ENCODE measurements at regions not wholly inside any gene's neighbourhood (a gene's known extent, or its start where the extent isn't known, plus 50 kb on each side); places are given as distances from the start of the nearest gene placed in this dataset.

- Mint-ChIP-seq H3K27ac (no peak overlapping the region), H3K4me3 (no peak overlapping the region), H3K36me3 (no peaks in the 10 kb centered on the region), H3K27me3 (peaks cover 11% of the 10 kb centered on the region), H3K4me1 (peaks cover 0 to 2% (median 0%) of the 10 kb centered on the region in 4 donors), H3K9me3 (peaks cover 0 to 3% (median 0%) of the 10 kb centered on the region in 7 donors)
- no peak for DNase-seq
- H3K9me3 ChIP-seq (ENCODE audit: control insufficient read depth in 2 of 2, low read length in 2 of 2), result no peaks in the 10 kb centered on the region
- no peaks in the 10 kb centered on the region for H3K4me1 ChIP-seq (ENCODE audit: control insufficient read depth, insufficient read depth, low read length, poor library complexity, severe bottlenecking)
- ATAC-seq (ENCODE audit: low read depth in 2 of 2), result no peak
- H3K4me3 ChIP-seq (ENCODE audit: low read depth, low read length), result no peak overlapping the region
- no peak overlapping the region for H3K27ac ChIP-seq (ENCODE audit: insufficient read depth, low read length, poor library complexity, severe bottlenecking)
- no peaks in the 10 kb centered on the region for H3K36me3 ChIP-seq (ENCODE audit: control insufficient read depth, insufficient read depth, low read length)
- peaks cover 12% of the 10 kb centered on the region for H3K27me3 ChIP-seq (ENCODE audit: control insufficient read depth, insufficient read depth, low read length)
These were observed 169.5 kb upstream of the THBS1 start for GRCh38 chr15:39411102-39411989.

GRCh38 chr15:39413558-39413957 lies 167.3 kb upstream of the THBS1 start:
- ATAC-seq (ENCODE audit: low read depth in 2 of 2) (no peak), DNase-seq (no peak)
- H3K27ac Mint-ChIP-seq, result no peak overlapping the region
- H3K27me3 Mint-ChIP-seq, result peaks cover 14% of the 10 kb centered on the region
- Histone ChIP-seq H3K4me3 (ENCODE audit: low read depth, low read length) (no peak overlapping the region), H3K36me3 (ENCODE audit: control insufficient read depth, insufficient read depth, low read length) (no peaks in the 10 kb centered on the region), H3K4me1 (ENCODE audit: control insufficient read depth, insufficient read depth, low read length, poor library complexity, severe bottlenecking) (no peaks in the 10 kb centered on the region), H3K27ac (ENCODE audit: insufficient read depth, low read length, poor library complexity, severe bottlenecking) (no peak overlapping the region), H3K27me3 (ENCODE audit: control insufficient read depth, insufficient read depth, low read length) (peaks cover 7% of the 10 kb centered on the region), H3K9me3 (ENCODE audit: control insufficient read depth in 2 of 2, low read length in 2 of 2) (no peaks in the 10 kb centered on the region)
- no peaks in the 10 kb centered on the region for H3K36me3 Mint-ChIP-seq
- H3K4me1 Mint-ChIP-seq, result peaks cover 0 to 2% (median 0%) of the 10 kb centered on the region in 4 donors
- peaks cover 0 to 4% (median 0%) of the 10 kb centered on the region in 7 donors for H3K9me3 Mint-ChIP-seq
- H3K4me3 Mint-ChIP-seq, result no peak overlapping the region

- H3K4me1 Mint-ChIP-seq, result peaks cover 0 to 2% (median 0%) of the 10 kb centered on the region in 4 donors
- Histone ChIP-seq H3K9me3 (ENCODE audit: control insufficient read depth in 2 of 2, low read length in 2 of 2) (no peaks in the 10 kb centered on the region), H3K36me3 (ENCODE audit: control insufficient read depth, insufficient read depth, low read length) (no peaks in the 10 kb centered on the region), H3K4me3 (ENCODE audit: low read depth, low read length) (no peak overlapping the region), H3K27me3 (ENCODE audit: control insufficient read depth, insufficient read depth, low read length) (peaks cover 7% of the 10 kb centered on the region), H3K4me1 (ENCODE audit: control insufficient read depth, insufficient read depth, low read length, poor library complexity, severe bottlenecking) (no peaks in the 10 kb centered on the region), H3K27ac (ENCODE audit: insufficient read depth, low read length, poor library complexity, severe bottlenecking) (no peak overlapping the region)
- no peaks in the 10 kb centered on the region for H3K36me3 Mint-ChIP-seq
- peaks cover 0 to 4% (median 0%) of the 10 kb centered on the region in 7 donors for H3K9me3 Mint-ChIP-seq
- H3K27me3 Mint-ChIP-seq, result peaks cover 13% of the 10 kb centered on the region
- no peak for DNase-seq
- H3K4me3 Mint-ChIP-seq, result no peak overlapping the region
- no peak overlapping the region for H3K27ac Mint-ChIP-seq
- ATAC-seq (ENCODE audit: low read depth in 2 of 2), result no peak
These were observed 166.7 kb upstream of the THBS1 start for GRCh38 chr15:39414201-39414600.

GRCh38 chr15:39415634-39416033 lies 165.2 kb upstream of the THBS1 start:
- H3K4me3 Mint-ChIP-seq, result no peak overlapping the region
- H3K36me3 ChIP-seq (ENCODE audit: control insufficient read depth, insufficient read depth, low read length), result no peaks in the 10 kb centered on the region
- no peak for DNase-seq

GRCh38 chr15:39416258-39416657 lies 164.6 kb upstream of the THBS1 start:
- Mint-ChIP-seq H3K27me3 (peaks cover 7% of the 10 kb centered on the region), H3K27ac (no peak overlapping the region), H3K4me3 (no peak overlapping the region), H3K4me1 (peaks cover 0 to 2% (median 0%) of the 10 kb centered on the region in 4 donors), H3K9me3 (peaks cover 0 to 3% (median 1%) of the 10 kb centered on the region in 7 donors), H3K36me3 (no peaks in the 10 kb centered on the region)
- ATAC-seq (ENCODE audit: low read depth in 2 of 2) (no peak), DNase-seq (no peak)
- Histone ChIP-seq H3K4me1 (ENCODE audit: control insufficient read depth, insufficient read depth, low read length, poor library complexity, severe bottlenecking) (no peaks in the 10 kb centered on the region), H3K27ac (ENCODE audit: insufficient read depth, low read length, poor library complexity, severe bottlenecking) (no peak overlapping the region), H3K27me3 (ENCODE audit: control insufficient read depth, insufficient read depth, low read length) (peaks cover 10% of the 10 kb centered on the region), H3K36me3 (ENCODE audit: control insufficient read depth, insufficient read depth, low read length) (no peaks in the 10 kb centered on the region), H3K9me3 (ENCODE audit: control insufficient read depth in 2 of 2, low read length in 2 of 2) (no peaks in the 10 kb centered on the region), H3K4me3 (ENCODE audit: low read depth, low read length) (no peak overlapping the region)

More at GRCh38 chr15:39415634-39416033, 165.2 kb upstream of the THBS1 start:
- Histone ChIP-seq H3K4me1 (ENCODE audit: control insufficient read depth, insufficient read depth, low read length, poor library complexity, severe bottlenecking) (no peaks in the 10 kb centered on the region), H3K9me3 (ENCODE audit: control insufficient read depth in 2 of 2, low read length in 2 of 2) (no peaks in the 10 kb centered on the region), H3K27ac (ENCODE audit: insufficient read depth, low read length, poor library complexity, severe bottlenecking) (no peak overlapping the region), H3K27me3 (ENCODE audit: control insufficient read depth, insufficient read depth, low read length) (peaks cover 10% of the 10 kb centered on the region), H3K4me3 (ENCODE audit: low read depth, low read length) (no peak overlapping the region)
- peaks cover 0 to 3% (median 1%) of the 10 kb centered on the region in 7 donors for H3K9me3 Mint-ChIP-seq
- H3K27me3 Mint-ChIP-seq, result peaks cover 9% of the 10 kb centered on the region
- ATAC-seq (ENCODE audit: low read depth in 2 of 2), result no peak
- peaks cover 0 to 2% (median 0%) of the 10 kb centered on the region in 4 donors for H3K4me1 Mint-ChIP-seq
- no peaks in the 10 kb centered on the region for H3K36me3 Mint-ChIP-seq
- no peak overlapping the region for H3K27ac Mint-ChIP-seq

- H3K4me1 Mint-ChIP-seq, result no peaks in the 10 kb centered on the region
- H3K27ac Mint-ChIP-seq, result no peak overlapping the region
- no peak overlapping the region for H3K4me3 Mint-ChIP-seq
- Histone ChIP-seq H3K9me3 (ENCODE audit: control insufficient read depth in 2 of 2, low read length in 2 of 2) (no peaks in the 10 kb centered on the region), H3K4me3 (ENCODE audit: low read depth, low read length) (no peak overlapping the region), H3K4me1 (ENCODE audit: control insufficient read depth, insufficient read depth, low read length, poor library complexity, severe bottlenecking) (no peaks in the 10 kb centered on the region), H3K27me3 (ENCODE audit: control insufficient read depth, insufficient read depth, low read length) (peaks cover 10% of the 10 kb centered on the region), H3K36me3 (ENCODE audit: control insufficient read depth, insufficient read depth, low read length) (no peaks in the 10 kb centered on the region), H3K27ac (ENCODE audit: insufficient read depth, low read length, poor library complexity, severe bottlenecking) (no peak overlapping the region)
- DNase-seq (no peak), ATAC-seq (ENCODE audit: low read depth in 2 of 2) (no peak)
- H3K36me3 Mint-ChIP-seq, result no peaks in the 10 kb centered on the region
- H3K27me3 Mint-ChIP-seq, result peaks cover 7% of the 10 kb centered on the region
- H3K9me3 Mint-ChIP-seq, result peaks cover 0 to 3% (median 1%) of the 10 kb centered on the region in 7 donors
These were observed 163.3 kb upstream of the THBS1 start for GRCh38 chr15:39417366-39418134.

- peaks cover 7% of the 10 kb centered on the region for H3K27me3 ChIP-seq (ENCODE audit: control insufficient read depth, insufficient read depth, low read length)
- H3K27ac Mint-ChIP-seq, result no peak overlapping the region
These were observed 161.2 kb upstream of the THBS1 start for GRCh38 chr15:39419651-39420050.

More at GRCh38 chr15:39419651-39420050, 161.2 kb upstream of the THBS1 start:
- ATAC-seq (ENCODE audit: low read depth in 2 of 2), result no peak
- Mint-ChIP-seq H3K36me3 (no peaks in the 10 kb centered on the region), H3K9me3 (peaks cover 0 to 3% (median 1%) of the 10 kb centered on the region in 7 donors), H3K4me3 (no peak overlapping the region), H3K27me3 (peaks cover 7% of the 10 kb centered on the region), H3K4me1 (no peaks in the 10 kb centered on the region)
- no peaks in the 10 kb centered on the region for H3K4me1 ChIP-seq (ENCODE audit: control insufficient read depth, insufficient read depth, low read length, poor library complexity, severe bottlenecking)
- no peaks in the 10 kb centered on the region for H3K9me3 ChIP-seq (ENCODE audit: control insufficient read depth in 2 of 2, low read length in 2 of 2)
- no peak overlapping the region for H3K4me3 ChIP-seq (ENCODE audit: low read depth, low read length)
- no peak overlapping the region for H3K27ac ChIP-seq (ENCODE audit: insufficient read depth, low read length, poor library complexity, severe bottlenecking)
- no peaks in the 10 kb centered on the region for H3K36me3 ChIP-seq (ENCODE audit: control insufficient read depth, insufficient read depth, low read length)
- no peak for DNase-seq
